KBM-7 (cell line): ENCODE measurements at regions not wholly inside any gene's neighbourhood (a gene's known extent, or its start where the extent isn't known, plus 50 kb on each side); places are given as distances from the start of the nearest gene placed in this dataset.

Experiments
- DNase-seq: peaks from one replicate; pipeline ENCODE4 v3.0.0-alpha.2; 2015
- in situ Hi-C: fragments of 300-500 bp; cut with MboI; formaldehyde crosslinking; loops from 2 replicates; pipeline ENCODE4 v1.14.3; 2020; ENCODE audit warnings: low sequenced_read_pairs, low pct_unique_long_range_greater_than_20kb, mixed read lengths

- no peak for DNase-seq
- in situ Hi-C loops, result no loop called here
These were observed 77.5 kb upstream of the SEPTIN5 start for GRCh38 chr22:19636696-19637407.

GRCh38 chr22:19637408-19638281 is 76.7 kb upstream of the SEPTIN5 start:
- no peak for DNase-seq
- in situ Hi-C loops, result no loop called here

GRCh38 chr22:19638282-19639015 is 75.9 kb upstream of the SEPTIN5 start:
- in situ Hi-C loops, result no loop called here
- no peak for DNase-seq

GRCh38 chr22:19639610-19640135 is 74.6 kb upstream of the SEPTIN5 start:
- no peak for DNase-seq
- in situ Hi-C loops, result no loop called here

- DNase-seq, result no peak
- in situ Hi-C loops, result no loop called here
These were observed 74.0 kb upstream of the SEPTIN5 start for GRCh38 chr22:19640306-19640705.

GRCh38 chr22:19641254-19641982 is 72.9 kb upstream of the SEPTIN5 start:
- DNase-seq, result no peak
- in situ Hi-C loops, result no loop called here

- in situ Hi-C loops, result no loop called here
- no peak for DNase-seq
These were observed 72.3 kb upstream of the SEPTIN5 start for GRCh38 chr22:19641983-19642451.

GRCh38 chr22:19643448-19644313 is 70.6 kb upstream of the SEPTIN5 start:
- peak; percentile 60 for DNase-seq
- in situ Hi-C loops, result no loop called here

- no peak for DNase-seq
- in situ Hi-C loops, result no loop called here
These were observed 69.7 kb upstream of the SEPTIN5 start for GRCh38 chr22:19644314-19645223.

- DNase-seq, result no peak
- in situ Hi-C loops, result no loop called here
These were observed 68.9 kb upstream of the SEPTIN5 start for GRCh38 chr22:19645391-19645790.

GRCh38 chr22:19645905-19646304 is 68.4 kb upstream of the SEPTIN5 start:
- in situ Hi-C loops, result no loop called here

GRCh38 chr22:19646383-19646782 is 67.9 kb upstream of the SEPTIN5 start:
- in situ Hi-C loops, result no loop called here

More at GRCh38 chr22:19645905-19646304, 68.4 kb upstream of the SEPTIN5 start:
- no peak for DNase-seq

GRCh38 chr22:19648419-19648929 is 65.8 kb upstream of the SEPTIN5 start:
- peak; percentile 24 for DNase-seq
- in situ Hi-C loops, result no loop called here

More at GRCh38 chr22:19646383-19646782, 67.9 kb upstream of the SEPTIN5 start:
- no peak for DNase-seq

- DNase-seq, result no peak
- in situ Hi-C loops, result no loop called here
These were observed 62.0 kb upstream of the SEPTIN5 start for GRCh38 chr22:19652316-19652715.

GRCh38 chr22:19654338-19654987 is 59.8 kb upstream of the SEPTIN5 start:
- in situ Hi-C loops, result no loop called here
- no peak for DNase-seq

GRCh38 chr22:19655399-19655798 is 58.9 kb upstream of the SEPTIN5 start:
- no peak for DNase-seq
- in situ Hi-C loops, result no loop called here
